Caco-2 (cell line): ENCODE measurements at regions not wholly inside any gene's neighbourhood (a gene's known extent, or its start where the extent isn't known, plus 50 kb on each side); places are given as distances from the start of the nearest gene placed in this dataset.

Experiments used
- BruUV-seq: library from RNA; stranded (reverse); fragments of 400-500 nt; replicated peaks from 2 replicates; lab custom pipeline; 2021; lab: Mats Ljungman, UMichigan
- CTCF ChIA-PET: fragments of 300-600 bp; sonication (Branson Sonifier 250); formaldehyde crosslinking; loops from one replicate; lab custom pipeline; 2022; ENCODE audit warnings: antibody characterized with exemption; lab: Charles Lee
- POLR2A ChIA-PET: fragments of 300-600 bp; sonication (Branson Sonifier 250); formaldehyde crosslinking; loops from one replicate; lab custom pipeline; 2022; ENCODE audit warnings: antibody characterized with exemption; lab: Charles Lee
- DNase-seq, 2 experiments: peaks; one replicate each; pipeline versions ENCODE4 v3.0.0 to v3.0.0-alpha.2; 2020 to 2022
- H3K27me3 ChIP-seq: replicated peaks from 2 replicates; pipeline ENCODE4 v1.6.0; 2011; ENCODE audit warnings: low read length; ENCODE audit not compliant: control insufficient read depth, insufficient read depth
- H3K36me3 ChIP-seq: 2 replicates; pipeline ENCODE4 v1.5.1; 2011; ENCODE audit warnings: low read length; ENCODE audit not compliant: control insufficient read depth, insufficient read depth
- H3K4me1 ChIP-seq: fragments of 250-450 bp; sonication (Bioruptor Pico); 2 replicates; pipeline ENCODE4 v1.5.1; 2020; ENCODE audit warnings: mild to moderate bottlenecking
- H3K4me3 ChIP-seq: 2 replicates; pipeline ENCODE4 v1.5.1; 2011; ENCODE audit warnings: low read depth, mild to moderate bottlenecking, control low read depth, low read length
- H3K9me3 ChIP-seq: fragments of 250-450 bp; sonication (Bioruptor Pico); 2 replicates; pipeline ENCODE4 v1.5.1; 2020; ENCODE audit warnings: mild to moderate bottlenecking, moderate library complexity
- H3K27ac Mint-ChIP-seq: one replicate; pipeline ENCODE4 v1.8.0; 2022; ENCODE audit warnings: mixed read lengths; ENCODE audit not compliant: unreplicated experiment
- H3K27me3 Mint-ChIP-seq: one replicate; pipeline ENCODE4 v1.8.0; 2022; ENCODE audit warnings: mixed read lengths; ENCODE audit not compliant: insufficient read depth, unreplicated experiment
- H3K36me3 Mint-ChIP-seq: one replicate; pipeline ENCODE4 v1.8.0; 2022; ENCODE audit warnings: mild to moderate bottlenecking, mixed read lengths; ENCODE audit not compliant: insufficient read depth, unreplicated experiment
- H3K4me1 Mint-ChIP-seq: one replicate; pipeline ENCODE4 v1.8.0; 2022; ENCODE audit warnings: low read depth, mixed read lengths; ENCODE audit not compliant: unreplicated experiment
- H3K4me3 Mint-ChIP-seq: one replicate; pipeline ENCODE4 v1.8.0; 2022; ENCODE audit warnings: mild to moderate bottlenecking, moderate library complexity, mixed read lengths; ENCODE audit not compliant: unreplicated experiment
- H3K9me3 Mint-ChIP-seq: one replicate; pipeline ENCODE4 v1.8.0; 2022; ENCODE audit warnings: mixed read lengths; ENCODE audit not compliant: unreplicated experiment
- intact Hi-C: fragments of 100-400 bp; cut with micrococcal nuclease; formaldehyde crosslinking; loops from one replicate; pipeline ENCODE4 v1.10.0; 2022; ENCODE audit not compliant: unreplicated experiment
- TF ChIP-seq, protein P1 (sequence below), 2 experiments: fragments of 200-600 bp in 1 of 2; IDR thresholded peaks; 1 replicate in 1 of 2; 2 replicates in 1 of 2; pipeline versions ENCODE4 v1.5.1 to v1.8.0; 2011 to 2022; ENCODE audit warnings: antibody characterized with exemption in 1 of 2, control low read depth in 1 of 2, inconsistent platforms in 1 of 2, low read depth in 1 of 2, low read length in 1 of 2, mild to moderate bottlenecking in 1 of 2, moderate library complexity in 1 of 2; ENCODE audit not compliant: insufficient read depth in 1 of 2, severe bottlenecking in 1 of 2, unreplicated experiment in 1 of 2

- CTCF ChIA-PET = no interaction called here
- POLR2A ChIA-PET = no interaction called here
These were observed 645.6 kb downstream of the NYAP2 start for GRCh38 chr2:226045080-226045479.

DNA sequence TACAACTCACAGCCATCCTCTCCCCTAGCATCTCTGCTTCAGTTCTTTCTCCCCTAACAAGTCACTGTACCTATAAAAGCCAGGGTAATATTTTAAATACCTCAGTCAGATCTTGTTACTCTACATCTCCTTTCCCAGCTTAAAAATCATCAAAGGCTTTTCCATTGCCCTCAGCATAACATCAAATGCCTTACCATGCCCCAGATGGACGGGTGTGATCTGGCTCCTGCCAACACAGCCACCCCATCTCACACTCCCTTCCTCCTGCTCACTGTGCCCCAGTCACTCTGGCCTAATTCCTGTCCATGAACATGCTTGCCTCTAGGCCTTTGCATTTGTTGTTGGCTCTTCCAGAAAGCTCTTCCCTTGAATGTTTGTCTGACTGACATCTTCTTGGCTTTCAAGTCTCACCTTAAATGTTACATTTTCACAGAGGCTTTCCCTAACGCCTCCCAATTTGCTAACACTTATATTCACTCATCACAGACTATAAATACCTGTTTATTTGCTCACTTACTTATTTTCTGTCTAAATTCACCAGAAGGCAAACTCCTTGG lies 640.9 kb downstream of the NYAP2 start:
- intact Hi-C loops = no loop called here

More at GRCh38 chr2:226045080-226045479, 645.6 kb downstream of the NYAP2 start:
- no peaks in the 10 kb centered on the region for H3K9me3 Mint-ChIP-seq
- Histone ChIP-seq H3K4me1 (no peaks in the 10 kb centered on the region), H3K4me3 (no peak overlapping the region), H3K36me3 (no peaks in the 10 kb centered on the region), H3K27me3 (no peaks in the 10 kb centered on the region), H3K9me3 (no peaks in the 10 kb centered on the region)
- peaks cover 6% of the 10 kb centered on the region for H3K4me1 Mint-ChIP-seq
- DNase-seq = no peak
- no peaks in the 10 kb centered on the region for H3K27me3 Mint-ChIP-seq
- TF ChIP-seq, protein P1, sequence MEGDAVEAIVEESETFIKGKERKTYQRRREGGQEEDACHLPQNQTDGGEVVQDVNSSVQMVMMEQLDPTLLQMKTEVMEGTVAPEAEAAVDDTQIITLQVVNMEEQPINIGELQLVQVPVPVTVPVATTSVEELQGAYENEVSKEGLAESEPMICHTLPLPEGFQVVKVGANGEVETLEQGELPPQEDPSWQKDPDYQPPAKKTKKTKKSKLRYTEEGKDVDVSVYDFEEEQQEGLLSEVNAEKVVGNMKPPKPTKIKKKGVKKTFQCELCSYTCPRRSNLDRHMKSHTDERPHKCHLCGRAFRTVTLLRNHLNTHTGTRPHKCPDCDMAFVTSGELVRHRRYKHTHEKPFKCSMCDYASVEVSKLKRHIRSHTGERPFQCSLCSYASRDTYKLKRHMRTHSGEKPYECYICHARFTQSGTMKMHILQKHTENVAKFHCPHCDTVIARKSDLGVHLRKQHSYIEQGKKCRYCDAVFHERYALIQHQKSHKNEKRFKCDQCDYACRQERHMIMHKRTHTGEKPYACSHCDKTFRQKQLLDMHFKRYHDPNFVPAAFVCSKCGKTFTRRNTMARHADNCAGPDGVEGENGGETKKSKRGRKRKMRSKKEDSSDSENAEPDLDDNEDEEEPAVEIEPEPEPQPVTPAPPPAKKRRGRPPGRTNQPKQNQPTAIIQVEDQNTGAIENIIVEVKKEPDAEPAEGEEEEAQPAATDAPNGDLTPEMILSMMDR (IDR thresholded peaks at IDR 0.05; ENCODE audit: insufficient read depth in 1 of 2, low read depth in 1 of 2, low read length in 1 of 2, severe bottlenecking in 1 of 2, unreplicated experiment in 1 of 2) = no peak
- H3K4me3 Mint-ChIP-seq = no peak overlapping the region
- no TSS peak for BruUV-seq
- intact Hi-C loops = no loop called here
- no peaks in the 10 kb centered on the region for H3K36me3 Mint-ChIP-seq
- no peak overlapping the region for H3K27ac Mint-ChIP-seq

DNA sequence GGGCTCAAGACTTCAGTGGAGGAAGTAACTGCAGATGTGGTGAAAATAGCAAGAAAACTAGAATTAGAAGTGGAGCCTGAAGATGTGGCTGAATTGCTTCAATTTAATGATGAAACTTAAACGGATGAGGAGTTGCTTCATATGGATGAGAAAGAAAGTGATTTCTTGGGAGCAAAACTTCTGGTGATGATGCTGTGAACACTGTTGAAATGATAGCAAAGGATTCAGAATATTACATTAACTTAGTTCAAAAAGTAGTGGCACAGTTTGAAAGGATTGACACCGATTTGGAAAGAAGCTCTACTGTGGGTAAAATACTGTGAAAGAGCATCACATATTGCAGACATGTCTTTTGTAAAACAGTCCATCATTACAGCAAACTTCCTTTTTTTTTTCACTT lies 638.0 kb downstream of the NYAP2 start:
- no peaks in the 10 kb centered on the region for H3K36me3 ChIP-seq
- no peaks in the 10 kb centered on the region for H3K4me1 ChIP-seq
- intact Hi-C loops = no loop called here
- BruUV-seq = no TSS peak
- no peak overlapping the region for H3K27ac Mint-ChIP-seq
- no peaks in the 10 kb centered on the region for H3K9me3 Mint-ChIP-seq
- POLR2A ChIA-PET = no interaction called here
- no peak for DNase-seq
- H3K27me3 Mint-ChIP-seq = no peaks in the 10 kb centered on the region
- H3K4me3 Mint-ChIP-seq = no peak overlapping the region
- TF ChIP-seq, protein P1 (IDR thresholded peaks at IDR 0.05; ENCODE audit: insufficient read depth in 1 of 2, low read depth in 1 of 2, low read length in 1 of 2, severe bottlenecking in 1 of 2, unreplicated experiment in 1 of 2) = no peak
- H3K4me1 Mint-ChIP-seq = no peaks in the 10 kb centered on the region
- no peaks in the 10 kb centered on the region for H3K9me3 ChIP-seq
- H3K36me3 Mint-ChIP-seq = no peaks in the 10 kb centered on the region
- CTCF ChIA-PET = no interaction called here
- H3K27me3 ChIP-seq = no peaks in the 10 kb centered on the region
- H3K4me3 ChIP-seq = no peak overlapping the region

More for the DNA sequence above, 640.9 kb downstream of the NYAP2 start:
- Histone ChIP-seq H3K9me3 (no peaks in the 10 kb centered on the region), H3K36me3 (no peaks in the 10 kb centered on the region), H3K27me3 (no peaks in the 10 kb centered on the region), H3K4me1 (no peaks in the 10 kb centered on the region), H3K4me3 (no peak overlapping the region)
- TF ChIP-seq, protein P1 (IDR thresholded peaks at IDR 0.05; ENCODE audit: insufficient read depth in 1 of 2, low read depth in 1 of 2, low read length in 1 of 2, severe bottlenecking in 1 of 2, unreplicated experiment in 1 of 2) = no peak
- no peaks in the 10 kb centered on the region for H3K4me1 Mint-ChIP-seq
- no peaks in the 10 kb centered on the region for H3K27me3 Mint-ChIP-seq
- no peak overlapping the region for H3K27ac Mint-ChIP-seq
- CTCF ChIA-PET = no interaction called here
- no peak for DNase-seq
- POLR2A ChIA-PET = no interaction called here
- no peaks in the 10 kb centered on the region for H3K36me3 Mint-ChIP-seq
- no peaks in the 10 kb centered on the region for H3K9me3 Mint-ChIP-seq
- no peak overlapping the region for H3K4me3 Mint-ChIP-seq
- BruUV-seq = no TSS peak
